Skin of body (tissue), 1 donor: ENCODE measurements at regions not wholly inside any gene's neighbourhood (a gene's known extent, or its start where the extent isn't known, plus 50 kb on each side); places are given as distances from the start of the nearest gene placed in this dataset.

Experiments used
- DNase-seq: peaks from one replicate; lab custom pipeline; 2025; lab: John Stamatoyannopoulos, UW

DNA sequence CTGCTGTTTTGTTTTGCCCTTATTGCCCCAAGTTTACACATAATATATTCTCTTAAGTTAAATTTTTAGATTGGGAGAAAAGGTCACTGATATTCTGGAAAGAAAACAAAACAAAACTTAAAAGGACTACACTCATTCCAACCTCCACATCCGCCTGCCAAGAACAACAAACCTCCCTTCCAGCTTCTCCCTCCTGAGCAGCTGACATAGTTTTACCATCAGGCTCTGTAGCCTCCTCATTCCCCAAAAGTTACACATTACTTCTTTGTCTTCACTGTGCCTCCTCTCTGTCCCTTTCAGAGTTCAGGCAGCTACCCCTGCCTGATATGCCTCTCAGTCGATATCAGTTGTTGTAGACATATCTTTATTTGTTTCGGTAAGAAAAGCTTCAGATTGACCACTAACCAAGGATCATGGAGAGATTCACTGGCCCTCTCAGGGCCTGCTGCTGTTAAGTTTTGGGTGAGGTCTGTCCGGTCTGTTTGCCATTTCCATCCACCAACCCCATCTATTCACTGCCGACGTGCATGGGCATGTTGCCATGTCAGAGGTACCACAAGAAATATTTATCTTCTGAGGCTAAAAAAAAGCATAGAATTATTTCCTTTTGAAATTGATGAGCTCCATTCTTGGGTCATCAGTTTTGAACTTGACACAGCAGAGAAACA lies 164.1 kb downstream of the GASK1B start:
- DNase-seq, result no peak

DNA sequence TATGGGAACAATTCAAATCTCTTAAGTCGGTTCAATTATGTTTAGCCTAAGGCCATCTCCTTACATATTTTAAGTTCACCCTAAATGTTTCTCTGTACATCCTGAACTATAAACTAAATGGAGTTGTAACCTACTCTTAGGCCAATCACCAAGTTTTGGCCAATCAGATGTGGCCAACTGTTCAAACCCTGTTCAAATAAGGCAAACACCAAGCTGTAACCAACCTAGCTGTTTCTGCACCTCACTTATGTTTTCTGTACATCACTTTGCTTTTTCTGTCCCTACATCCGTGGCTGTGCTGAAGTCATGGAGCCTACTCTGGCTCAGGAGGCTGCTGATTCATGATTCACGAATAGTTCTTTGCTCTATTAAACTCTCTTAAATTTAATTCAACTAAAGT lies 165.3 kb downstream of the GASK1B start:
- no peak for DNase-seq

DNA sequence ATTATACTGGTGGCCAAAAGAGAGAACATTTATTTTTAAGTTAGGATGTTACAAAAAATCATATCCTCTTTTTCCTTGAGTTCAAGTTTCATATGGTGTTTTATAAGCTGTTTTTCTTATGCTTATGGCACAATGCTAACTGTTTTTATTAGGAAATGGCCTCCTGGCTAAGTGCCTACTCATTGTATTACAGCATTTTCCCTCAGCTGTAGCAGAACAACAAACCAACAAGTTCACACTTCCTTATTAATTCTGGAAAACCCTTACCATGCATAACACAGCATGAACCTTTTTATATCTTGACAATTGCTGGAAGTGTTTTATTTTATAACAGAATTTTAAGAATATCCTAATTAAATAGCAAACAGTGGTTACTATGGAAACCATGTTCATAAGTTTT lies 165.8 kb downstream of the GASK1B start:
- DNase-seq, result peak; percentile 92

DNA sequence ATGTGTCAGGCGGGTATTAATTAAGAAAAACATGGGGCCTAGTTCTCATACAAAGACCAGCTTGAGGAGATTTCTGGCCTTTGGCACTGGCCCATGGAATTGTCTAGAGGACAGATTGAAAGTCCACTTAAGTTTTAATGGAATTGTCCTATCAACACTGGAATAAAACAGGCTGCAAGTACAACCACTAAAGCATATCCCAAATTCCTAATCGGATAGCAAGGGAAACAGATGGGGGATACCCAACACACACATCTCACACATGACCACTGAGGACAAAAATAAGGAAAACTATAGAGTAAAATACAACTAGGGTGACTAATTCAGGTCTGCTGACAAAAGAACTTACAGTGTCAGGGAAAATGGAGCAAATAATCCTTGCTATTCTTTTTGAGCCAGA lies 167.8 kb downstream of the GASK1B start:
- DNase-seq, result no peak

DNA sequence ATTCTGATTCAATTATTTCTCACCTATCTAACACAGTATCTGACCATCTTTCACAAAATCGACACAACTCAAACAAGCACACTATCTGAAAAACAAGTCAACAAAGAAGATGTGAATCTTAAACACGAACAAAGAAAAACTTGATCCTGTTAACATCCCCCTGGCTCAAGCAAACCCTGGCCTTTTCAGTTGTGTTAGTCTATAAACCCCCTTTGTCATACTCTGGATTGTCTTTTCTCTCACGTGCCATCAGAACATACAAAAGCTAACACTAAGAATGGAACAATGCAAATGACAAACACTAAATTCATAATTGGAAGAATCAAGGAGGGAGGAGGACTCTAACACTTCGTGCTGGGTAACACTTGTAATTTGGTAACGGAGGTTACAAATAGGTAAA lies 168.7 kb downstream of the GASK1B start:
- DNase-seq, result peak; percentile 1

DNA sequence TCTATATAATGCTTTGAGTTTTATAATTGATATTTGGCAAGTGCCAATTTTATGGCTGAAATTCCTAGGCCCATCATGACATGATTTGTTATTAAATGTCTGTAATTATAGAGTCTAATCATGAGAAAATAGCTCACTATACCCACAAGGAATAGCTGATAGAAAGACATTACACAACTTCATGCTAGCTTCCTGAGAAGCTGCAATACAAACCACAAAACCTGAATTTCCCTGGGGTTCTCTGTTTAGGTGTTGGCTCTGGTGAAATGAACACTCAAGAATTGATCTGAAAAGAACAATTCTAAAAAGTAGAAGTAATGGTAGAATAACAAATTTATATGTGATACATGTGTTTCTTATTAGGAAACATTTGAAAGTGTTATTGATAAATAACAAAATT lies 169.6 kb downstream of the GASK1B start:
- DNase-seq, result no peak

DNA sequence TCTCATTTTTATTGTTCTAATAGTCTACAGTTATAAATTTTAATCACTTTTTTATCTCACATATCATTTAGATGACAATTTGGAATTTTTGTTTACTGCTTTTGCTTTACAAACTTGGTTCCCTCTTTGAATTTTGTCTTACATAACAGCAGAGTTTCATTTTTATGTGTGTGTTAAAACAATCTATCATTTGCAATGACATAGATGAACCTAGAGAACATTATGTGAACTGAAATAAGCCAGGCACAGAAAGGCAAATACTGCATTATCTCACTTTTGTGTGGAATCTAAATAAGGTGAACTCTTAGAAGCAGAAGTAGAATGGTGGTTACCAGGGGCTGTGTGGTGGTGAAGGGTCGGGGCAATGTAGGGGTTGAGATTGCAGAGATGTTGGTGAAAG lies 170.7 kb downstream of the GASK1B start:
- DNase-seq, result no peak

DNA sequence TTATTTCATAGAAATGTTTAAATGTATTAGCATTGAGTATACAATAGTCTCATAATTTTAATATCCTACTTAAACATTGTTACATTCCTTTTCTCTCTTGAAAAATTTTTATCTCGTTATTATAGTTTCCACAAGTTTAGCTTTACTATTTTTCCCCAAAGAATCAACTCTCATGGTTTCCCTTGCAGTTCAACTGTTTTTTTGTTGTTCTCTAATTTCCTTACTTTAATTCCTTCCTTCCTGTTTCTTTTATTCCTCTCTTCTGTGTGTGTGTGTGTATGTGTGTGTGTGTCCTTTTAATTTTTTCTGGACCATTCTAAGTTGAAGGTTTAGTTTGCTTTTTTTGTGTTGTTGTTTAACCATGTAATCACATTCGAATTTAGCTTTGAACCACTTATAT lies 171.1 kb downstream of the GASK1B start:
- no peak for DNase-seq

DNA sequence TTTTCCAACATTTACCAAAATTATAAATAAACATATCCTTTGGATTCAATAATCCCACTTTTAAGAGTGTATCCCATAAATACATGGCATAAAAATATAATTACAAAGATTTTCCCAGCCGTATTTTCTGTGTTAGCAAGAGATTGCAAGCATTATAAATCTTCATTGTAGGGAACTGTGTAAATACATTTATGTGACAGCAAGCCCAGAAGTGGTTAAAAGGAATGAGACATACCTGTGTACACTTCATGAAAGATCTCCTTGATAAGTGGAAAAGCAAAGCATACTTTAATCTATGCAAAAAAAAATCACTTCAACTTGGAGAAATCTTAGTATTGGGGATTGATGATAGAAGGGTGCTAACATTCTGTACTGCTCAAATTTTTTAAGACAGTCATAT lies 173.1 kb downstream of the GASK1B start:
- no peak for DNase-seq

DNA sequence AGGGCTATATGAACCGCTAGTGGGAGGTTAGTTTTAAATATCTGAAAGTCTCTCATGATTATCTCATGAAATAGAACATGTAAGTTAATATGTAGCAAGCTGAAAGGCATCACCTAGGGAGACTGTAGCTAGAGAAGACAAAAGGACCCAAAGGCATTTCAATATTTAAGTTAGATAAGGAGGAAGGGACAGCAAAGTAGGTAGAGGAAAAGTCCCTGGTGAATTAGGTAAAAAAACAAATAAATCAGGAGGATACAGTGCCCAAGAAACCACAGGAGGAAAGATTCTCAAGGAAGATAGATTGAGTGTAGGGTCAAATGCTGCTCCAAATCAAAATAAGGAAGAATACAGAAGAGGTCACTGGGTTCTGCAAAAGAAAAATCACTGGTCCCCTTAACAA lies 175.5 kb downstream of the GASK1B start:
- no peak for DNase-seq

DNA sequence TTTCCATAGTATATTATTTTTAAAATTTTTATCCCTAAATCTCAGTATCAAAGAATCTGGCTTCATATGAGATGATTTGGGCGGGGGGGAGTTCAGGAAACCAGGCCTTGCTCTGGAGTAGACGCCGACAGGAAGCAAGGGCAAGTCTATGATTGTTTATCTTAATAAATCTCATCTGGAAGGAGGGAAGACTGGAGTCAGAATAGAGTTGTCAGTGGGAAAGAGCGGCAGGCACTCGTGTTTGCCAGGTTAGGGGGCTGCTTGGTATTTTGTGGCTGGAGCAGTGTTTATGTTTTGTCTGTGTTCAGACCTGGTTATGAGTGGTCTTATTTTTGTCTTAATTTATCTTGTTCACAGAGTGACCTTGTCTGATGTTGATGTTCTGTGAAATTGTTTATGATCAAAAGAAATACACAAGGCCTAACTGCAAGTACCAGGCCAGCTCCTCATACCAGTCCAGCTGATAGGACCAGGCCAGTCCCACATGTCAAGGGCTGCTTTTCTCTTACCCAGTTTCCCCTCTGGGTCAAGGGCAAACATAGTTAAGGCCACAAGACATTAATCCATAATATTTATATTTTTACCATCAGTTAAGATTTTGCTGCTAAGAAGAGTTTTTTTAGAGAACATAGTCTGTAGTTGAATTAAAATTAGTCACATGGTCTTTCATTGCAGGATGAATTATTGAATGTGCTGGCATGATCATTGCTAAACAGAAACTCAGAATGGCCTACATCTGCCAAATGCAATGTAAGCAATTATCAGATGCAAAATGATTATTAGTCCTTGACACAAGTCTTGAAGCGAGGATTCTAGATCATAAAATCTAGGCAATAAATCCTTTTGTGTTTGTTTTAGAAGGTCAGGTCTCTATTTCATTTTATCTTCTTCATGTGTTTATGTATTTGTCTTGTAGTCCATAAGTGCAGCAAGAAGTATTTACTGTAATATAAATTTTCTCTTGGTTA lies 176.5 kb downstream of the GASK1B start:
- DNase-seq, result peak; percentile 57

DNA sequence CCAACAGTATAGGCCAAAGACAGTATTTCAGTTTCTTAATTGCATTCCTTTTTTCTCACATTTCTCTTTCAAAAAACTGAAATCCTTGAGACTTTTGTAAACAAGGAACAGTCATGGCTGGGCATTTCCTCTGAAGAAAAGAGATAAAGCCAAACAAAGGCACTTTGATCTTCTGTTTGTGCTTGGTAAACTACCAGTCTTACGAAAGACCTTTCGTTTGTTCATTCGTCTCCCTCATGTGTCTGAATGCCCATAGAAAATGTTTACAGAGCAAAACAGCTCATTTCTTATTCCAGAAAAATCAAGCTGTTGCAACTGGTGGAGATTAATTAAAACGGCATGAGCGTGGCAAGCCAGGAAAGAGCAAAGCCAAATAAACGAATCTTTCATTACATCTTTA lies 178.0 kb downstream of the GASK1B start:
- DNase-seq, result peak; percentile 5

DNA sequence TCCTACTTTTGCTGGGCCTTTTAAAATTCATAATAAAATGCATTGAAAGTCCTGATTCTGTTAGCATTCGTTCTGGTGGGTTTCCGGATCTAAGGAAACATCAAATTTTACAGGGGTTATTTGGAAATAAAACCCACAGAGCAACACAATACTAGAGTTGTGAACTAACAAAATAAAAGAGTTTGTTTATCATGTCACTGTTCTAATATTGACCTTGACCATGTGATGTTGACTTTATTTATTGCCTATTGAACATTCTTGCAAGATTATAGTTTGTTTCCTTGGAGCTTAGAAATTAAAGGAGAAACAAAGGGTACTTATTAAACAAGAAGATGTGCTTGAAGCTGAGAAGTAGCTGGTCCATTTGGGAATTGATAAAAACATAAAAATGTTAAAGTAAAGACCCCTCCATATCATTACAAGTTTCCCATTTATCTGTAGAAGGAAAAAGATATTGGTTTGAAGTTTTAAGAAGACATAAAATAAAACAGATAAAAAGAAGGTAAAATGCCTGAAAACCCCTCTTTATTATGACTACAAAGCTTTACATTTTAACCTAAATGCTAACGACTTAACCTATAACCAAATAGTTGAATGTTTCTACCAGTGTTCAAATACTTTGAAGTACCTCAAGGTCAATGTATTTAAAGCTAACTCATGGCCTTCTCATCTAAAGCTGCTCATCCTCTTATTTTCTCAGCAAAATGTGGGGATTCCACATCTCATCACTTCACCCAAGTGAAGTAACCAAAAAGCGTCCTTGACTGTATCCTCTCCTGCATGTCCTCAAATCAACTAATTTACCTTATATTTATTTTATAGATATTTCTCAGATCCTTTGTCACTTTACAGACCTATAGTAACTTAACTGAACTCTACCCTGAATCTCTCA lies 179.6 kb downstream of the GASK1B start:
- no peak for DNase-seq

DNA sequence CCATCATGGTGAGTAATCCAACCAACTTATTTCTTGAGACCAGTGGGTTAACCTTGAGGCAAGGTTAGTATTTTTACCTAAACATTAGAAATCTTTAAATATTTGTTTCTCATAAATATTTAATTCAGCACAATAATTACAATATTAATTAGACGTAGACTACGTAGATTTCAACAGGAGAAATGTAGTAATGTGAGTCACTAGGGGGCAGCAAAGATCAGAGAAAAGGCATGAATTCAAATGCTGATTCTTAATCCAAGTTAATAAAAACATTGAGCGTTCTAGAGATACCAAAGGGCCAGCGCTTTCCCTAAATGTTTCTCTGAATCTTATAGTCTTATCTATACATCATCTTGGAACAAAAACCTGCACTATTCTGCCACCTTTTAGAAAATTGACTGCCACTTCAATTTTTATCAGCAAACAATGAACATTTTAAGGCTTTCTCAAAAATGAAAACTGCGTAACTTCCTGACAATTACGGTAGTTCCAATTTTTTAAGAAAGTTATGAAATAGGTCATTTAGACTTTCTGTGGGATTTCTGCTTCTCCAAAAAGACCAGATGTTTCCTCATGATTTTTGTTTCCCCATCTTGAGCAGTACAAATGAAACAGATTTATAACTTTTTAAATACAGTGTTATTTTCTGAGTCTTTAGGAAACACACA lies 180.7 kb downstream of the GASK1B start:
- DNase-seq, result peak; percentile 84

DNA sequence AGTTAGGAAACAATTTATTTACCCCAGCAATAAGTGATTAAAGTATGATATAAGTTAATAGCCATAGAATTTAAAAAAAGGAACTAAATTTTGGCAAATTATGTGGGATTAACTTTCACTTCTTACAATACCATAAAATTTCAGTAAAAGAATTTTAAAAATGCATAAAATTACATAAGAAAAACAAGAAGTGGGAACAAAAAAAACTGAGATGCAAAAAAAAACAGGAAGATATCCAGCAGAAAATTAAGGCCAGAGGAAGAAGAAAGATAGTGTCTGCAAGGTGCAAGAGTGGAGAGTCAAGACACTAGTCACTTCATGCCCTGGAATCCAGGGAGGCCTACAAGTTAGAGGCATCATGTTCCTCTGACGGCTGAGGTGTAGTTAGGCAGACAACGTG lies 184.2 kb downstream of the GASK1B start:
- no peak for DNase-seq

DNA sequence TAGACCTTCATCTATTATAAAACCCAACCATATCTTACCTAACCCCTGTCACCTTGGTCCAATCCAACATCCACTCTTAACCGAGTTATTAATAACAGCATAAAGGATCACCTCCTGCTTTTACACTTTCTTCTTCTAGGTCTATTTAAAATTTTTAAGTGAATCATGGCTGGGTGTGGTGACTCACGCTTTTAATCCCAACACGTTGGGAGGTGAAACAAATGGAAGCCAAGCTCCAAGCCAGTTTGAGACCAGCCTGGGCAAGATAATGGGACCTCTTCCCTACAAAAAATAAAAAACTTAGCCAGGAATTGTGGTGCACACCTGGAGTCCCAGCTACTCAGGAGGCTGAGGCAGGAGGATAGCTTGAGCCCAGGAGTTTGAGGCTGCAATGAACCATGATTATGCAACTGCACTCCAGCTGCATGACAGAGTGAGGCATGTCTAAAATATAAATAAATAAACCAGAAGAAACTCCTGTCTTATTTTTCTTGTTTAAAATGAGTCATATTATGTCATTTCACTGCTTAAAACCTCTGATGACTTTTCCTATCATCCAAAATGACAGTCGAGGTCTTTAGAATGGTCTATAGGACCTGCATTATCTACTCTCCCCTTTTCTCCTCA lies 188.4 kb downstream of the GASK1B start:
- DNase-seq, result no peak

DNA sequence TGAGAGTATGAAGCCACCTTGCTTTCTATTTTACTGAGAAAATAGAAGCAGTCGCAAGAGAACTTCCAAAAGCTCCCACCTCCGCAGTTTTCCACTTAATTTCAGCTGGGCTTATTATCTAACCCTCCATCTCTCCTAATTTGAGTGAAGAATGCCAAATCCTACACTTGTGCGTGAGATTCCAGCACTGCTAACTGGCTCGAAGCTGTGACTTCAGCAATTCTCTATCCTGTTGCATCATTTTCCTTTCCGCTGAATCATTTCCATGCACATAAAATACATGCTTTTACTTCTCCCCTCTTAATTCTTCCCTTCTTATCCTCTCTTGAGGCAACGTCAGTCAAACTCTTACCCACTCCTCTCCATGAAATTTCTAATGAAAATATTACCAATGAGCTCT lies 189.5 kb downstream of the GASK1B start:
- DNase-seq, result no peak

DNA sequence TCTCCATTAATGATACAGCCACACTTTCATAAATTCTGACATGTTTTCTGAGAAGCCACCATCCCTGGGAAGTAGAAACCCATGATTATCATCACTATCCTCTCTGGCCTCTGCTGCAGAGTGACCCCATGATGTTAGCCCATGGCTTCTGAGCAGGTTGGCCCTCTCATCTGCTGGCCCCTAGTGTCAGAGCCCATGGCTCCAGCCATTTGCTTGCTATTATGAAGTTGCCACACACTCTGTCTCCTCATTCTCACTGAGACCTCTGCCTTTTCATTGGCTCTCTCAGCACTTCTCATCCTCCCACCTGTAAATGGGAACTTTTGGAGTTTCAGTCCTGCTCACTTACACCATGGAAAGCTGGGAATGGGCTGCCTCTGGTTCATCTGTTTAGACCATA lies 192.7 kb downstream of the GASK1B start:
- DNase-seq, result no peak

DNA sequence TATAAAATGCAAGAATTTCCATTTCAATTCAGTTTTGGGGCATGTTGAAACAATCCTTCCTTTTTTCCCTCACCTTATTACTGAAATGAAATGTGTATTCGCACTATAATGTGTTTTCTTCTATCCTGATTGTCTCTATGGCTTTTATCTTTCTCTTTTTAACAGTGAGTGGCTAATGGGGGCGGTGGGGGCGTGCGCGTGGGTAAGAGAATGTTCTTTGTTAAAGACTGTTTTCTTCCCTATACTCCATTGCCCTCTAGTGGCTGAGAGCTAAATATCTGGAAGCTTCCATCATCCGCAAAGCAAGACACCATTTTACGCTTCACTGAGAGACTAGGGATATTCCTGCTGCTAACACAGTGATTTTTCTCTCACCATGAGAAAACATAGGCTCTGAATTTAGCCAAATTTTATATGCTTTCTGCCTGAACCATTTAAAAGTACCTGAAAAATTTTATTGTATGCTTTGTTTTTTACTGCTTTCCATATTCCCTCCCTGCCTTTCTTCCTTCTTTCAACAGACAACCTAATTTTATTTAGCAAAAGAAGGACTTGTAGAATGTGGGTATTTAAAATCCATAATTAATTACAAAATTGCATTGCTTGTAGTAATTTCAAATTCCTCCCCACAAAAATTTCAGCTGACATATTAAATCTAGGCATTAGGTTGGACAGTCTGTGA lies 194.0 kb downstream of the GASK1B start:
- DNase-seq, result peak; percentile 24

DNA sequence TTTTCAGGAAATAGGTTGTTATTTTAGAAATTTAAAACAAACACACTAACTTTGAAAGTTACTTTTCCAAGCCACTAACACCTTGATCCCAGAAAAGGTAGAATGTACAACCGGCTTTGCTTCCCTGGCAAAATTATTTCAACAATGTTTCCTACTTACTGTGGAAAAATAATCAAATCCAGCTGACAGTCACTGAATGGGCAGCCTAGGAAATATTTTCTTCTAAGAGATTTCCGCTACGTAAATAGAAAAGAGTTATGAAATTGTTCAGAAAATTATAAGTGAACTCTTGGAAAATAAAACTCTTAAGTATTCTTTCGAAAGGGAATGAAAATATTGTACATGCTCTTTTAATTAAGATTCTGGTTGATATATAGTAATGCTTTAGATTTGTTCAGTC lies 195.7 kb downstream of the GASK1B start:
- DNase-seq, result no peak
